HG03175 (cell line): ENCODE measurements at regions not wholly inside any gene's neighbourhood (a gene's known extent, or its start where the extent isn't known, plus 50 kb on each side); places are given as distances from the start of the nearest gene placed in this dataset.
"Not testable (repeated sequence)": the region's sequence is repeated elsewhere in the genome, so short reads cannot be mapped to it uniquely, and the experiment has no call there.

Experiments
- ATAC-seq: cut with Tn5 transposase; IDR thresholded peaks from one replicate; pipeline ENCODE4 v1.9.1; 2021; ENCODE audit warnings: mild to moderate bottlenecking, moderate library complexity; ENCODE audit not compliant: unreplicated experiment

GRCh38 chr19:30102239-30102638 is 160.2 kb downstream of the URI1 start:
- no peak for ATAC-seq

- ATAC-seq, result no peak
These were observed 160.6 kb downstream of the URI1 start for GRCh38 chr19:30102666-30103065.

- no peak for ATAC-seq
These were observed 161.9 kb downstream of the URI1 start for GRCh38 chr19:30103981-30104380.

GRCh38 chr19:30105316-30105715 is 163.3 kb downstream of the URI1 start:
- peak; percentile 12 for ATAC-seq

GRCh38 chr19:30105727-30106126 is 163.7 kb downstream of the URI1 start:
- peak; percentile 87 for ATAC-seq

GRCh38 chr19:30106417-30107095 is 164.5 kb downstream of the URI1 start:
- no peak for ATAC-seq

GRCh38 chr19:30107251-30107650 is 165.2 kb downstream of the URI1 start:
- no peak for ATAC-seq

- ATAC-seq, result peak; percentile 45
These were observed 167.5 kb downstream of the URI1 start for GRCh38 chr19:30109565-30109964.

- no peak for ATAC-seq
These were observed 169.2 kb downstream of the URI1 start for GRCh38 chr19:30111021-30111855.

GRCh38 chr19:30112171-30112570 is 170.1 kb downstream of the URI1 start:
- no peak for ATAC-seq

- no peak for ATAC-seq
These were observed 170.6 kb downstream of the URI1 start for GRCh38 chr19:30112666-30113065.

- ATAC-seq, result no peak
These were observed 171.1 kb downstream of the URI1 start for GRCh38 chr19:30113186-30113585.

GRCh38 chr19:30114095-30114494 is 172.1 kb downstream of the URI1 start:
- ATAC-seq, result not testable (repeated sequence)

GRCh38 chr19:30115947-30116346 is 173.9 kb downstream of the URI1 start:
- no peak for ATAC-seq

- ATAC-seq, result no peak
These were observed 174.5 kb downstream of the URI1 start for GRCh38 chr19:30116530-30116929.

GRCh38 chr19:30116984-30117555 is 175.0 kb downstream of the URI1 start:
- ATAC-seq, result no peak

GRCh38 chr19:30117636-30118145 is 175.7 kb downstream of the URI1 start:
- no peak for ATAC-seq

GRCh38 chr19:30118221-30118620 is 176.2 kb downstream of the URI1 start:
- ATAC-seq, result no peak

- ATAC-seq, result no peak
These were observed 176.7 kb downstream of the URI1 start for GRCh38 chr19:30118760-30119159.

- ATAC-seq, result no peak
These were observed 177.3 kb downstream of the URI1 start for GRCh38 chr19:30119180-30119908.

- ATAC-seq, result no peak
These were observed 178.9 kb downstream of the URI1 start for GRCh38 chr19:30120860-30121484.
